HepG2 (cell line): ENCODE measurements at regions not wholly inside any gene's neighbourhood (a gene's known extent, or its start where the extent isn't known, plus 50 kb on each side); places are given as distances from the start of the nearest gene placed in this dataset.

Experiments used
- ATAC-seq: fragments of 200-7000 bp; cut with Tn5 transposase; 3 replicates; pipeline ENCODE4 v1.9.1; 2020; ENCODE audit warnings: mild to moderate bottlenecking, moderate library complexity
- BruUV-seq: library from RNA; stranded (reverse); fragments of 400-500 nt; replicated peaks from 2 replicates; lab custom pipeline; 2021; lab: Mats Ljungman, UMichigan
- CTCF ChIA-PET: fragments of 300-600 bp; formaldehyde crosslinking; extraction: SDS; loops from one replicate; lab custom pipeline; 2021; ENCODE audit warnings: low total read pairs, inconsistent platforms, low intra/inter-chr PET ratio; lab: Yijun Ruan, JAX
- POLR2A ChIA-PET: fragments of 350-600 bp; sonication (Branson Sonifier 250); formaldehyde crosslinking; loops from one replicate; lab custom pipeline; 2020; ENCODE audit warnings: antibody characterized with exemption, inconsistent platforms; lab: Yijun Ruan, JAX
- DNase-seq: peaks from one replicate; pipeline ENCODE4 v3.0.0-alpha.2; 2015; ENCODE audit warnings: low spot score
- FAIRE-seq: peaks from 3 replicates; lab custom pipeline; 2011; peaks lifted over from hg19 to GRCh38; lab: Jason Lieb, UNC
- H2AFZ ChIP-seq: one replicate; pipeline ENCODE4 v1.6.1; 2011; ENCODE audit warnings: low read length, inconsistent platforms
- H3K27ac ChIP-seq: fragments of 300-600 bp; 3 replicates; pipeline ENCODE4 v1.8.0; 2011; ENCODE audit warnings: mixed run types, mild to moderate bottlenecking, mixed read lengths, low read length, inconsistent platforms; ENCODE audit not compliant: insufficient read depth; ENCODE audit errors: extremely low read length
- H3K27me3 ChIP-seq, 2 experiments: fragments of 200-600 bp in 1 of 2; 2 replicates in 1 of 2; 3 replicates in 1 of 2; pipeline versions ENCODE4 v1.6.0 to v1.8.0; 2011; ENCODE audit warnings: low read length in 2 of 2, mild to moderate bottlenecking in 2 of 2, moderate library complexity in 2 of 2, inconsistent platforms in 1 of 2; ENCODE audit not compliant: insufficient read depth in 2 of 2, control insufficient read depth in 1 of 2
- H3K36me3 ChIP-seq, 2 experiments: fragments of 200-600 bp in 1 of 2; replicated peaks in 1 of 2; 2 replicates in 1 of 2; 3 replicates in 1 of 2; pipeline versions ENCODE4 v1.5.1 to v1.8.0; 2011; ENCODE audit warnings: low read length in 2 of 2, inconsistent platforms in 1 of 2; ENCODE audit not compliant: insufficient read depth in 2 of 2, control insufficient read depth in 1 of 2
- H3K4me1 ChIP-seq: 2 replicates; pipeline ENCODE4 v1.5.1; 2012; ENCODE audit warnings: low read length, inconsistent platforms; ENCODE audit not compliant: insufficient read depth
- H3K4me2 ChIP-seq: 2 replicates; pipeline ENCODE4 v1.6.0; 2011; ENCODE audit warnings: low read depth, low read length, inconsistent platforms
- H3K4me3 ChIP-seq, 3 experiments: fragments of 200-600 bp in 1 of 3; sonication (generic), shearing (Covaris generic) in 1 of 3; replicated peaks in 1 of 3; 2 replicates each; pipeline ENCODE4 v1.5.1; 2011 to 2016; ENCODE audit warnings: low read length in 3 of 3, inconsistent platforms in 2 of 3, low read depth in 2 of 3, mild to moderate bottlenecking in 2 of 3, control low read depth in 1 of 3, mixed read lengths in 1 of 3; ENCODE audit not compliant: insufficient read depth in 1 of 3
- H3K79me2 ChIP-seq: one replicate; pipeline ENCODE4 v1.6.1; 2011; ENCODE audit warnings: low read length, inconsistent platforms; ENCODE audit not compliant: insufficient read depth
- H3K9ac ChIP-seq: 2 replicates; pipeline ENCODE4 v1.6.0; 2011; ENCODE audit warnings: mild to moderate bottlenecking, low read depth, low read length, inconsistent platforms; ENCODE audit not compliant: insufficient read depth
- H3K9me3 ChIP-seq: 2 replicates; pipeline ENCODE4 v1.5.1; 2012; ENCODE audit warnings: mild to moderate bottlenecking, low read length
- H4K20me1 ChIP-seq: 2 replicates; pipeline ENCODE4 v1.6.0; 2011; ENCODE audit warnings: inconsistent platforms, mild to moderate bottlenecking, low read length, moderate library complexity; ENCODE audit not compliant: insufficient read depth
- ATF1 ChIP-seq: IDR thresholded peaks from 2 replicates; pipeline ENCODE4 v1.6.1; 2016; ENCODE audit warnings: mild to moderate bottlenecking, control low read depth
- EZH2 ChIP-seq: conservative IDR thresholded peaks from 2 replicates; pipeline ENCODE4 v1.6.1; 2012; ENCODE audit warnings: mild to moderate bottlenecking, low read depth, low read length, moderate library complexity
- LCORL ChIP-seq, 2 experiments: fragments of 450-650 bp in 1 of 2; sonication (generic) in 1 of 2; formaldehyde crosslinking in 1 of 2; IDR thresholded peaks; 2 replicates each; pipeline versions ENCODE4 v1.5.0 to v1.6.1; 2017 to 2020; ENCODE audit warnings: antibody characterized with exemption in 1 of 2, missing genetic modification reagents in 1 of 2
- NFIB ChIP-seq: sonication (generic); formaldehyde crosslinking; IDR thresholded peaks from 2 replicates; pipeline ENCODE4 v1.9.0; 2021; ENCODE audit warnings: missing genetic modification reagents, mild to moderate bottlenecking, borderline replicate concordance
- TOE1 ChIP-seq: sonication (generic); formaldehyde crosslinking; IDR thresholded peaks from 2 replicates; pipeline ENCODE4 v1.4.0; 2020; ENCODE audit warnings: mild to moderate bottlenecking, missing genetic modification reagents
- ZNF547 ChIP-seq: sonication (generic); formaldehyde crosslinking; IDR thresholded peaks from 2 replicates; pipeline ENCODE4 v1.5.1; 2020; ENCODE audit warnings: mild to moderate bottlenecking, missing genetic modification reagents
- ZNF629 ChIP-seq: sonication (generic); formaldehyde crosslinking; conservative IDR thresholded peaks from 2 replicates; pipeline ENCODE4 v1.5.0; 2020; ENCODE audit warnings: missing genetic modification reagents
- WGBS: methylation state at CpG from one replicate; pipeline ENCODE4 v1.1.6; 2017; ENCODE audit warnings: low lambda C conversion rate; 5-methylcytosine and 5-hydroxymethylcytosine counted together
- in situ Hi-C: cut with HindIII; loops from 2 replicates; pipeline ENCODE4 v1.10.0; 2017; ENCODE audit warnings: low pct_unique_long_range_greater_than_20kb; ENCODE audit not compliant: extremely low pct_ligation_motif_present
- intact Hi-C: fragments of 100-400 bp; cut with micrococcal nuclease; formaldehyde crosslinking; loops from one replicate; pipeline ENCODE4 v1.10.0; 2022; ENCODE audit not compliant: unreplicated experiment
- TF ChIP-seq, protein P1 (sequence below): sonication (generic); formaldehyde crosslinking; IDR thresholded peaks from 2 replicates; pipeline ENCODE4 v1.4.0; 2020; ENCODE audit warnings: missing genetic modification reagents, borderline replicate concordance
- TF ChIP-seq, protein P2 (sequence below): sonication (generic); formaldehyde crosslinking; IDR thresholded peaks from 2 replicates; pipeline ENCODE4 v1.4.0; 2020; ENCODE audit warnings: missing genetic modification reagents

DNA sequence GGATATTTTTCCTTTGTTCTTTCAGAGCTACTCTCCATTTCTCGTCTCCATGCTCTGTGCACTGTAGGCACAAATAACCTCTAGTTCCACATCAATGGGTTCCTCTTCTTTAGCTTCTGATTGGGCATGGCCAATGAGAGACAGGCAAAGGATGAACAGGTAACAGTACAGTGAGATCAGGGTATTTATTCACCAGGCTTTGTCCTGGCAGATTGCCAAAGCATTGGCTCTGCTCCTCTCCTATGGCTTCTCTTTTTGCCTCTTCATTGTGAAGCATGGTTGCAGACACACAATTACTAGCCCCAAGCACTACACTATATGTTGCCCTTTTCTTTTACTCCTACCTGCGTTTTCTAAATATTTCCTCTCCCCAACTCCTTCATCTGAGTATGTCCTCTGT lies 215.1 kb upstream of the ARRDC3 start:
- Histone ChIP-seq H2AFZ (no peak overlapping the region), H4K20me1 (no peaks in the 10 kb centered on the region), H3K79me2 (no peaks in the 10 kb centered on the region), H3K4me1 (no peaks in the 10 kb centered on the region), H3K27me3 (no peaks in the 10 kb centered on the region), H3K27ac (no peak overlapping the region), H3K36me3 (no peaks in the 10 kb centered on the region), H3K4me2 (no peak overlapping the region), H3K9me3 (peaks cover 16% of the 10 kb centered on the region), H3K9ac (no peak overlapping the region), H3K4me3 (no peak overlapping the region)
- 3% methylated on average over 2 of the region's 2 CpGs for WGBS
- BruUV-seq, result no TSS peak
- TF ChIP-seq TOE1 (CRISPR knock-in tag) (no peak), ATF1 (CRISPR knock-in tag) (no peak), LCORL (IDR thresholded peaks at IDR 0.05) (peak; percentile 48; the same call in 1 of the 2 replicates), LCORL (CRISPR knock-in tag; IDR thresholded peaks at IDR 0.05) (no peak)
- POLR2A ChIA-PET, result no interaction called here
- ATAC-seq (no peak), DNase-seq (no peak), FAIRE-seq (no peak)
- in situ Hi-C loops, result no loop called here
- intact Hi-C loops, result no loop called here
- CTCF ChIA-PET, result no interaction called here

DNA sequence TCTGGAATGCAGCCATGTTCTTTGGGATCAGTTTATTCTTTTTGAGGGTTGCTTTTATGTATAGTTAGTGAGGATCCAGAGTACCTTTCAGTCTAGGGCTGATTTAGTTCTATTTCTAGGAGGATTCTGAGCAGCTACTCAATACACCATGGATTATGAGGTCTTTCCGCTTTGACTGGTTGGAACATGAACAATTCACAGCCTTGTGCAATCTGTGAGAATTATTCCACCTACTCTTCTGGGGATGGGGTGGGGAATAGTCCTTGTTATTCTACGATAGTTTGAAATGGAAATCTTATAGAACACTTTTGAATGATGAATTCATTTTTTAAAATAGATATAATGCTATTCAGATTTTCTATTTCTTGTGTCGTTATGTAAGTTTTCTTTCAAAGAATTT lies 212.3 kb upstream of the ARRDC3 start:
- intact Hi-C loops, result no loop called here
- 14% methylated on average over 3 of the region's 3 CpGs for WGBS
- ATAC-seq, result no peak
- BruUV-seq, result no TSS peak
- no peak for DNase-seq
- H3K79me2 ChIP-seq, result no peaks in the 10 kb centered on the region
- no peak overlapping the region for H2AFZ ChIP-seq
- no peaks in the 10 kb centered on the region for H3K4me1 ChIP-seq
- H3K4me2 ChIP-seq, result no peak overlapping the region
- H3K27ac ChIP-seq, result no peak overlapping the region
- no peak overlapping the region for H3K9ac ChIP-seq
- H4K20me1 ChIP-seq, result no peaks in the 10 kb centered on the region
- H3K36me3 ChIP-seq, result no peaks in the 10 kb centered on the region
- CTCF ChIA-PET, result no interaction called here
- no peaks in the 10 kb centered on the region for H3K27me3 ChIP-seq
- FAIRE-seq, result no peak
- H3K4me3 ChIP-seq, result no peak overlapping the region
- in situ Hi-C loops, result no loop called here
- peaks cover 43% of the 10 kb centered on the region for H3K9me3 ChIP-seq
- POLR2A ChIA-PET, result no interaction called here
- TF ChIP-seq EZH2 (no peak), NFIB (CRISPR knock-in tag) (no peak), ZNF547 (no peak), ZNF629 (CRISPR knock-in tag) (no peak)
- TF ChIP-seq, protein P1, sequence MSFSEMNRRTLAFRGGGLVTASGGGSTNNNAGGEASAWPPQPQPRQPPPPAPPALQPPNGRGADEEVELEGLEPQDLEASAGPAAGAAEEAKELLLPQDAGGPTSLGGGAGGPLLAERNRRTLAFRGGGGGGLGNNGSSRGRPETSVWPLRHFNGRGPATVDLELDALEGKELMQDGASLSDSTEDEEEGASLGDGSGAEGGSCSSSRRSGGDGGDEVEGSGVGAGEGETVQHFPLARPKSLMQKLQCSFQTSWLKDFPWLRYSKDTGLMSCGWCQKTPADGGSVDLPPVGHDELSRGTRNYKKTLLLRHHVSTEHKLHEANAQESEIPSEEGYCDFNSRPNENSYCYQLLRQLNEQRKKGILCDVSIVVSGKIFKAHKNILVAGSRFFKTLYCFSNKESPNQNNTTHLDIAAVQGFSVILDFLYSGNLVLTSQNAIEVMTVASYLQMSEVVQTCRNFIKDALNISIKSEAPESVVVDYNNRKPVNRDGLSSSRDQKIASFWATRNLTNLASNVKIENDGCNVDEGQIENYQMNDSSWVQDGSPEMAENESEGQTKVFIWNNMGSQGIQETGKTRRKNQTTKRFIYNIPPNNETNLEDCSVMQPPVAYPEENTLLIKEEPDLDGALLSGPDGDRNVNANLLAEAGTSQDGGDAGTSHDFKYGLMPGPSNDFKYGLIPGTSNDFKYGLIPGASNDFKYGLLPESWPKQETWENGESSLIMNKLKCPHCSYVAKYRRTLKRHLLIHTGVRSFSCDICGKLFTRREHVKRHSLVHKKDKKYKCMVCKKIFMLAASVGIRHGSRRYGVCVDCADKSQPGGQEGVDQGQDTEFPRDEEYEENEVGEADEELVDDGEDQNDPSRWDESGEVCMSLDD, result no peak
- TF ChIP-seq, protein P2, sequence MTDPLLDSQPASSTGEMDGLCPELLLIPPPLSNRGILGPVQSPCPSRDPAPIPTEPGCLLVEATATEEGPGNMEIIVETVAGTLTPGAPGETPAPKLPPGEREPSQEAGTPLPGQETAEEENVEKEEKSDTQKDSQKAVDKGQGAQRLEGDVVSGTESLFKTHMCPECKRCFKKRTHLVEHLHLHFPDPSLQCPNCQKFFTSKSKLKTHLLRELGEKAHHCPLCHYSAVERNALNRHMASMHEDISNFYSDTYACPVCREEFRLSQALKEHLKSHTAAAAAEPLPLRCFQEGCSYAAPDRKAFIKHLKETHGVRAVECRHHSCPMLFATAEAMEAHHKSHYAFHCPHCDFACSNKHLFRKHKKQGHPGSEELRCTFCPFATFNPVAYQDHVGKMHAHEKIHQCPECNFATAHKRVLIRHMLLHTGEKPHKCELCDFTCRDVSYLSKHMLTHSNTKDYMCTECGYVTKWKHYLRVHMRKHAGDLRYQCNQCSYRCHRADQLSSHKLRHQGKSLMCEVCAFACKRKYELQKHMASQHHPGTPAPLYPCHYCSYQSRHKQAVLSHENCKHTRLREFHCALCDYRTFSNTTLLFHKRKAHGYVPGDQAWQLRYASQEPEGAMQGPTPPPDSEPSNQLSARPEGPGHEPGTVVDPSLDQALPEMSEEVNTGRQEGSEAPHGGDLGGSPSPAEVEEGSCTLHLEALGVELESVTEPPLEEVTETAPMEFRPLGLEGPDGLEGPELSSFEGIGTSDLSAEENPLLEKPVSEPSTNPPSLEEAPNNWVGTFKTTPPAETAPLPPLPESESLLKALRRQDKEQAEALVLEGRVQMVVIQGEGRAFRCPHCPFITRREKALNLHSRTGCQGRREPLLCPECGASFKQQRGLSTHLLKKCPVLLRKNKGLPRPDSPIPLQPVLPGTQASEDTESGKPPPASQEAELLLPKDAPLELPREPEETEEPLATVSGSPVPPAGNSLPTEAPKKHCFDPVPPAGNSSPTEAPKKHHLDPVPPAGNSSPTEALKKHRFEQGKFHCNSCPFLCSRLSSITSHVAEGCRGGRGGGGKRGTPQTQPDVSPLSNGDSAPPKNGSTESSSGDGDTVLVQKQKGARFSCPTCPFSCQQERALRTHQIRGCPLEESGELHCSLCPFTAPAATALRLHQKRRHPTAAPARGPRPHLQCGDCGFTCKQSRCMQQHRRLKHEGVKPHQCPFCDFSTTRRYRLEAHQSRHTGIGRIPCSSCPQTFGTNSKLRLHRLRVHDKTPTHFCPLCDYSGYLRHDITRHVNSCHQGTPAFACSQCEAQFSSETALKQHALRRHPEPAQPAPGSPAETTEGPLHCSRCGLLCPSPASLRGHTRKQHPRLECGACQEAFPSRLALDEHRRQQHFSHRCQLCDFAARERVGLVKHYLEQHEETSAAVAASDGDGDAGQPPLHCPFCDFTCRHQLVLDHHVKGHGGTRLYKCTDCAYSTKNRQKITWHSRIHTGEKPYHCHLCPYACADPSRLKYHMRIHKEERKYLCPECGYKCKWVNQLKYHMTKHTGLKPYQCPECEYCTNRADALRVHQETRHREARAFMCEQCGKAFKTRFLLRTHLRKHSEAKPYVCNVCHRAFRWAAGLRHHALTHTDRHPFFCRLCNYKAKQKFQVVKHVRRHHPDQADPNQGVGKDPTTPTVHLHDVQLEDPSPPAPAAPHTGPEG (CRISPR knock-in tag), result no peak
